GM12874 (cell line): ENCODE measurements at regions not wholly inside any gene's neighbourhood (a gene's known extent, or its start where the extent isn't known, plus 50 kb on each side); places are given as distances from the start of the nearest gene placed in this dataset.

Experiments used
- TF ChIP-seq, protein P1 (sequence below): IDR thresholded peaks from 2 replicates; pipeline ENCODE4 v1.5.1; 2011; ENCODE audit warnings: low read depth, mild to moderate bottlenecking, control low read depth, low read length, moderate library complexity; ENCODE audit not compliant: insufficient read depth

DNA sequence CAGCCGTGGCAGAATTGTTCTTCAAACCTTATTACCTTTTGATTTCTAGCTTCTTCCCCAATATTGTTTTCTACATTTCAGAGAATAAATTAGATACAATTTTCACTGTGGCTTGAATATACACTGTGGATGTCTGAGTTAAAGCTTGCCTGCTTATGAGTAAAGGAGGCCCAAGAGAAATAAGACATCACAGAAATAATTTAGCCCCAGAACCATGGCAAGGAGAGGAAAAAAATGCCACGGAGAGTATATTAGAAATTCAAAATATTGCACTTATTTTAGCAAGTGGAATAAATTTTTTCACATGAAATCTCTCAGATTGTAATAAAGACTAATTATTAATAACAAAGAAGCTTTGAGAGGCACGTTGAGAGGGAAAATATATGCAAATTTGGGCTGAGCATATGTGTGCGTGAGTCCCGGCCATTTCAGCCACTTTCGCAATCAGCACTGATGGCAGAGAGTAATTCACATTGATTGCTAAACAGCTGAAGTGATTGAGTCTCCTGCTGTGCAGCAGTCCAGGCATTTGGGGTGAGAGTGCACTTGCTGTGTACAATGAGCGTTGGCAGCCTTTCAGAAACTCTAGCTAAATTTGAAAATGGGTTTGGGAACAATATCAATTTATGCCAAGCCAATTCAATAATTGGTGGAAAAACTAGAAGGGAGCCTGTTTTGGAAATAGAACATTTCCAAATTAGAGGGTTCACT lies 596.0 kb downstream of the EPM2A start:
- TF ChIP-seq, protein P1, sequence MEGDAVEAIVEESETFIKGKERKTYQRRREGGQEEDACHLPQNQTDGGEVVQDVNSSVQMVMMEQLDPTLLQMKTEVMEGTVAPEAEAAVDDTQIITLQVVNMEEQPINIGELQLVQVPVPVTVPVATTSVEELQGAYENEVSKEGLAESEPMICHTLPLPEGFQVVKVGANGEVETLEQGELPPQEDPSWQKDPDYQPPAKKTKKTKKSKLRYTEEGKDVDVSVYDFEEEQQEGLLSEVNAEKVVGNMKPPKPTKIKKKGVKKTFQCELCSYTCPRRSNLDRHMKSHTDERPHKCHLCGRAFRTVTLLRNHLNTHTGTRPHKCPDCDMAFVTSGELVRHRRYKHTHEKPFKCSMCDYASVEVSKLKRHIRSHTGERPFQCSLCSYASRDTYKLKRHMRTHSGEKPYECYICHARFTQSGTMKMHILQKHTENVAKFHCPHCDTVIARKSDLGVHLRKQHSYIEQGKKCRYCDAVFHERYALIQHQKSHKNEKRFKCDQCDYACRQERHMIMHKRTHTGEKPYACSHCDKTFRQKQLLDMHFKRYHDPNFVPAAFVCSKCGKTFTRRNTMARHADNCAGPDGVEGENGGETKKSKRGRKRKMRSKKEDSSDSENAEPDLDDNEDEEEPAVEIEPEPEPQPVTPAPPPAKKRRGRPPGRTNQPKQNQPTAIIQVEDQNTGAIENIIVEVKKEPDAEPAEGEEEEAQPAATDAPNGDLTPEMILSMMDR: no peak

DNA sequence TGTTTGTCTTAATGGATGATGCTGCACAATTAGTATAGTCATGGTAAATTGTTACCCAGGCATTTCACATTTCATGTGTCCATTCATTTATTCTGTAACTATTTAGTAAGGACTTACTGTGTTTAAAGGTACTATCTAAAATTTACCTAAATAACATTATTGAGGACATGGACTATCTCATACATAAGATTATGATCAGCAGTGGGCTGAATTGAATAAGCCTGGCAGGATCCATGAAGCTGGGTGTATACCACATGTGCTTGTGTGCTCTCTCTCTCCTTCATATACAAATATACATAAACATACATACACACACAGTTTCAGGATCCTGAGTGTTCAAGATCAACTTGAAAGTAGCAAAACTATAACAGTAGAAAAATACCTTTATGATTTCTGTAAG lies 595.4 kb downstream of the EPM2A start:
- TF ChIP-seq, protein P1: no peak

DNA sequence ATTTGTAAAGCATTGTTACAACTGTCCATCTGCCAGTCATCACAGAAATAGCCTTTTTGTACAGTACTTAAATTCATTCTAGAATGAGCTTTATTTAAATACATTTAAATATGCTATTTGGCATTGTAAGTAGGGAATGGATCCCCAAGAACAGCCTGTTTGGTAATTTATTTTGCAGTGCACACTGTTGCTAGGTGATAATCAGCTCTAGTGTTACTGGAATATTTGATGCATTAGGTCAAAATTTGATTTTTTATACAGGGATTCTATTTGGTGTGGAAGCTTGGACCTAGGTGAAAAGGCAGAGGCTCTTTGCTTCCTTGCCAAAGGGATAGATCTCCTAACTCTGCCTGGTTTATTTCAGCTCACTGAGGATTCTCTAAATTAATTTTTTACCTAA lies 593.7 kb downstream of the EPM2A start:
- TF ChIP-seq, protein P1: no peak

DNA sequence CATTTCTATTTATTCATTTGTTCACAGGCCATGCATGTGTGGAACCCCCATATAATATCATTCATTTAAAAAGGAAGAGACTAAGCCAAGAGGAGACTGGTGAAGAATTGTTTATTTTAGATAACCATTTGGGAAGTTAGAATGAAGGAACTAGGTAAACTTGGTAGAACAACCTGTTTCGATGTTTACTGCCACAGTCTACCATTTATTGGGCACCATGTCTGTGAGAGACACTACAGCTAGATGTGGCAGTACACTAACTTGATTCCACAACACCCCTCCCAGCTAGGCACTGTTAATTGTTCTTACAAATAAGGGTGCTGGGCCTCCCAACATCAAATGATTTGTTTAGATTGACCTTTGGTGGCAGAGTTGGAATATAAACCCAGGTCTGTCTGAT lies 592.4 kb downstream of the EPM2A start:
- TF ChIP-seq, protein P1: no peak

DNA sequence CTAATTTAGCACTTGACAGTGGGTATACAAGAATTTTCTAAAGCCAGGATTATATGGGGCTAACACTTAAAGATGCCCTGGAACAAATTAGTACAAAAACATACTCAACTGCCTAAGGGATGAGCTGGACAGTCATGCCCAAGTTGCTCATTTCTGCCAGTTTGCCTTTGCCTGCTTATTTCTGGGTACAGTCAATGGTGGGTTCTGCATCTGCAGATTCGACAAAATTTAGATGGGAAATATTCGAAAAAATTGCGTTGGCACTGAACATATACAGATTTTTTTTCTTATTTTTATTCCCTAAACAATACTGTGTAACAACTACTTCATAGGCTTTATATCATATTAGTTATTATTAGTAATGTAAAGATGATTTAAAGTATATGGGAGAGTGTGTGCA lies 591.9 kb downstream of the EPM2A start:
- TF ChIP-seq, protein P1: no peak

DNA sequence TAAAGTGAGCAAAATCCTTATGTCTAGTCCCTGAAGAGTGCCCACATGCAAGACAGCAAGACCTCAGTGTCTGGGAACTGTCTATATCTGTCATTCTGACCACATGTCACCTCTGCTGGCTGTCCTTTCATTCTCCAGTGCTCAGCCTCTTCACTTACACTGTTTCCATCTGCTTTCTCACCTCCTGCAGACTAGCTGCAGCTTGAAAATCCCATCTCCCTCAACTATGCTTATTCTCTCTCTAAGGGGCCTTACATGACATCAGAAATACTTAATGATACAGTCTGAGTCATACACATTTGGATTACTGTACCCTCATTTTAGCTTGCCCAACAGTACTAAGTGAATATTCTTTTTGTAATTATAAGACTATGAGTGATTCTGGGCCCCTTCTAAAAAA lies 587.8 kb downstream of the EPM2A start:
- TF ChIP-seq, protein P1: no peak

DNA sequence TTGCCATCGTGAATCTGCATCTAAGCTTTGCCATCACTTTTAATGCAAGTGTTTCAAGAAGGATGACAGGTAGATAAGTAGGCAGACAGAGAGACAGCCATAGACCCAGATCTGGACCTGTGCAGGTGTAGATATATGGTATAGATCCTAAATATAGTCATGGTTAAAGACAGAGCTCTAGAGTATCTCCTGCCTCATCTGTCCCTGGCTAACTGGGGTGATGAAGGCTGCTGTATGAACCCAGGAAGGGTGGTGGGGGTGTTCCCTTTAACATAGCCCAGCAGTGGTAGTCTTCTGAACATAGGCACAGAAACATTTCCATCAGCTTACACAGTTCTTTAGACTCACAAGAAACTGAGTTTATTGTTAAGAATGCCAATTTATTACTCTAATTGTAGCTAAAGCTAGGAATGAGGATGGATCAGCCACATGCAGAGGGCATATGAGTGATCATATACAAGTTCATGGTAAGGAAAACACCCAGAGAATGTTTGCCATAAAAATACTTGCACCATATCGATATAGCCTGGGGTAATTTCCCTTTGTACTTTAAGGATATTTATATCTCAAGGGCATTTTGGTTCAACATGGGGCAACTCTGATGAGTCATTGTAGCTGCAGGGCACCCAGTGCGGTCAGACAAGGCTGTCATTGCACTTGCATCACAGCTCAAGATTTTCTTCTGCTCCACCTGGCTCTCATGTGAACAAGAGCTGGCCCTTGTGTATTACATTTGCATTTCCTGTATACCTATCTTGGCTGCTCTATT lies 587.2 kb downstream of the EPM2A start:
- TF ChIP-seq, protein P1: no peak
